Calu3 (cell line): ENCODE measurements at regions not wholly inside any gene's neighbourhood (a gene's known extent, or its start where the extent isn't known, plus 50 kb on each side); places are given as distances from the start of the nearest gene placed in this dataset.

Experiments used
- BruUV-seq: library from RNA; stranded (reverse); fragments of 400-500 nt; replicated peaks from 2 replicates; lab custom pipeline; 2021; lab: Mats Ljungman, UMichigan
- CTCF ChIA-PET: fragments of 300-600 bp; sonication (Branson Sonifier 250); formaldehyde crosslinking; loops from one replicate; lab custom pipeline; 2022; ENCODE audit warnings: antibody characterized with exemption; lab: Charles Lee
- DNase-seq: peaks from one replicate; pipeline ENCODE4 v3.0.0; 2022
- H3K27ac Mint-ChIP-seq: one replicate; pipeline ENCODE4 v1.8.0; 2022; ENCODE audit warnings: mixed read lengths; ENCODE audit not compliant: unreplicated experiment
- H3K27me3 Mint-ChIP-seq: one replicate; pipeline ENCODE4 v1.8.0; 2022; ENCODE audit warnings: mixed read lengths; ENCODE audit not compliant: unreplicated experiment
- H3K36me3 Mint-ChIP-seq: one replicate; pipeline ENCODE4 v1.8.0; 2022; ENCODE audit warnings: mild to moderate bottlenecking, moderate library complexity, mixed read lengths; ENCODE audit not compliant: insufficient read depth, unreplicated experiment
- H3K4me1 Mint-ChIP-seq: one replicate; pipeline ENCODE4 v1.8.0; 2022; ENCODE audit warnings: mild to moderate bottlenecking, low read depth, mixed read lengths; ENCODE audit not compliant: unreplicated experiment
- H3K4me3 Mint-ChIP-seq: one replicate; pipeline ENCODE4 v1.8.0; 2022; ENCODE audit warnings: mild to moderate bottlenecking, low read depth, moderate library complexity, mixed read lengths; ENCODE audit not compliant: unreplicated experiment
- H3K9me3 Mint-ChIP-seq: one replicate; pipeline ENCODE4 v1.8.0; 2022; ENCODE audit warnings: low read depth, mixed read lengths; ENCODE audit not compliant: unreplicated experiment
- CTCF ChIP-seq: fragments of 200-600 bp; IDR thresholded peaks from one replicate; pipeline ENCODE4 v1.8.0; 2022; ENCODE audit warnings: antibody characterized with exemption; ENCODE audit not compliant: unreplicated experiment
- intact Hi-C: fragments of 100-400 bp; cut with micrococcal nuclease; formaldehyde crosslinking; loops from one replicate; pipeline ENCODE4 v1.10.0; 2022; ENCODE audit not compliant: unreplicated experiment

GRCh38 chr5:155274484-155274883 is 260.9 kb downstream of the KIF4B start:
- no peak for TF ChIP-seq CTCF
- peaks cover 6% of the 10 kb centered on the region for H3K9me3 Mint-ChIP-seq
- H3K27me3 Mint-ChIP-seq: peaks cover 14% of the 10 kb centered on the region
- intact Hi-C loops: no loop called here
- H3K36me3 Mint-ChIP-seq: no peaks in the 10 kb centered on the region
- H3K27ac Mint-ChIP-seq: no peak overlapping the region
- CTCF ChIA-PET: no interaction called here
- H3K4me3 Mint-ChIP-seq: no peak overlapping the region
- no peak for DNase-seq
- H3K4me1 Mint-ChIP-seq: no peaks in the 10 kb centered on the region
- BruUV-seq: no TSS peak

- no peaks in the 10 kb centered on the region for H3K4me1 Mint-ChIP-seq
- no peak for TF ChIP-seq CTCF
- no peak overlapping the region for H3K4me3 Mint-ChIP-seq
- H3K36me3 Mint-ChIP-seq: no peaks in the 10 kb centered on the region
- no TSS peak for BruUV-seq
- intact Hi-C loops: no loop called here
- H3K9me3 Mint-ChIP-seq: peaks cover 6% of the 10 kb centered on the region
- peaks cover 16% of the 10 kb centered on the region for H3K27me3 Mint-ChIP-seq
- CTCF ChIA-PET: no interaction called here
- no peak overlapping the region for H3K27ac Mint-ChIP-seq
- no peak for DNase-seq
These were observed 261.7 kb downstream of the KIF4B start for GRCh38 chr5:155275222-155275621.

GRCh38 chr5:155276231-155276630 is 262.7 kb downstream of the KIF4B start:
- Mint-ChIP-seq H3K4me1 (no peaks in the 10 kb centered on the region), H3K9me3 (peaks cover 6% of the 10 kb centered on the region), H3K27me3 (peaks cover 19% of the 10 kb centered on the region), H3K36me3 (no peaks in the 10 kb centered on the region), H3K4me3 (no peak overlapping the region), H3K27ac (no peak overlapping the region)
- no TSS peak for BruUV-seq
- CTCF ChIA-PET: no interaction called here
- intact Hi-C loops: no loop called here
- no peak for DNase-seq
- no peak for TF ChIP-seq CTCF

GRCh38 chr5:155278532-155278931 is 265.0 kb downstream of the KIF4B start:
- BruUV-seq: no TSS peak
- CTCF ChIA-PET: no interaction called here
- no peak overlapping the region for H3K27ac Mint-ChIP-seq
- DNase-seq: no peak
- intact Hi-C loops: no loop called here
- H3K4me1 Mint-ChIP-seq: no peaks in the 10 kb centered on the region
- peaks cover 42% of the 10 kb centered on the region for H3K27me3 Mint-ChIP-seq
- H3K36me3 Mint-ChIP-seq: no peaks in the 10 kb centered on the region
- no peak overlapping the region for H3K4me3 Mint-ChIP-seq
- no peak for TF ChIP-seq CTCF
- H3K9me3 Mint-ChIP-seq: peaks cover 6% of the 10 kb centered on the region
